Neutrophil (primary cell): ENCODE measurements at regions not wholly inside any gene's neighbourhood (a gene's known extent, or its start where the extent isn't known, plus 50 kb on each side); places are given as distances from the start of the nearest gene placed in this dataset.

Experiments used
- H3K27ac ChIP-seq: fragments of 200-600 bp; sonication (generic); 2 replicates; pipeline ENCODE4 v1.5.1; 2016; ENCODE audit warnings: mild to moderate bottlenecking, moderate library complexity
- H3K27me3 ChIP-seq: fragments of 200-600 bp; sonication (generic); 2 replicates; pipeline ENCODE4 v1.6.0; 2016; ENCODE audit warnings: mild to moderate bottlenecking
- H3K36me3 ChIP-seq: fragments of 200-600 bp; sonication (generic); 2 replicates; pipeline ENCODE4 v1.5.1; 2017
- H3K4me1 ChIP-seq, 2 experiments: fragments of 200-600 bp in 1 of 2; sonication (generic) in 1 of 2; 1 replicate in 1 of 2; 2 replicates in 1 of 2; pipeline versions ENCODE4 v1.5.1 to v1.6.1; 2013 to 2016; ENCODE audit warnings: low read depth in 1 of 2, low read length in 1 of 2, mild to moderate bottlenecking in 1 of 2, moderate library complexity in 1 of 2; ENCODE audit not compliant: control insufficient read depth in 1 of 2, insufficient read depth in 1 of 2
- H3K4me3 ChIP-seq, 2 experiments: fragments of 200-600 bp in 1 of 2; sonication (generic) in 1 of 2; 1 replicate in 1 of 2; 2 replicates in 1 of 2; pipeline ENCODE4 v1.5.1; 2013 to 2016; ENCODE audit warnings: low read depth in 1 of 2, low read length in 1 of 2, mild to moderate bottlenecking in 1 of 2, moderate library complexity in 1 of 2
- H3K9me3 ChIP-seq: fragments of 200-600 bp; sonication (generic); 2 replicates; pipeline ENCODE4 v1.5.1; 2016
- TF ChIP-seq, protein P1 (sequence below): fragments of 200-600 bp; sonication (generic); IDR thresholded peaks from 2 replicates; pipeline ENCODE4 v1.5.1; 2016; ENCODE audit warnings: antibody characterized with exemption

DNA sequence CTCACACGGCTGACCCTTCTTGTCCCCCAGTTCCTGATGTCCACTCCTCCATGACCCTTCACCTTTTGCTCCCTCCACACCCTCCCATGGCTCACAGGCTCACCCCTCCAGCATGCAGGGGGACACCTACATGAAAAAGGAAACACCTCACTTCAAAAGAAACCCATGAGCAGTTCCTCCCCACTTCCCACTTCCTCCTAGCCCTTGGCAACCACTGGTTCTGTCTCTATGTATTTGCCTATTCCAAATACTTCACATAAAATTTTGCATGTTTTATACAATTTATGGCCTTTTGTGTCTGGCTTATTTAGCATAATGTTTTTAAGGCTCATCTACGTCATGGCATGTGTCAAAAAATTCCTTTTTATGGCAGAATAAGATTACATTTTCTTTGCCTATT lies 100.2 kb upstream of the S1PR3 start:
- TF ChIP-seq, protein P1, sequence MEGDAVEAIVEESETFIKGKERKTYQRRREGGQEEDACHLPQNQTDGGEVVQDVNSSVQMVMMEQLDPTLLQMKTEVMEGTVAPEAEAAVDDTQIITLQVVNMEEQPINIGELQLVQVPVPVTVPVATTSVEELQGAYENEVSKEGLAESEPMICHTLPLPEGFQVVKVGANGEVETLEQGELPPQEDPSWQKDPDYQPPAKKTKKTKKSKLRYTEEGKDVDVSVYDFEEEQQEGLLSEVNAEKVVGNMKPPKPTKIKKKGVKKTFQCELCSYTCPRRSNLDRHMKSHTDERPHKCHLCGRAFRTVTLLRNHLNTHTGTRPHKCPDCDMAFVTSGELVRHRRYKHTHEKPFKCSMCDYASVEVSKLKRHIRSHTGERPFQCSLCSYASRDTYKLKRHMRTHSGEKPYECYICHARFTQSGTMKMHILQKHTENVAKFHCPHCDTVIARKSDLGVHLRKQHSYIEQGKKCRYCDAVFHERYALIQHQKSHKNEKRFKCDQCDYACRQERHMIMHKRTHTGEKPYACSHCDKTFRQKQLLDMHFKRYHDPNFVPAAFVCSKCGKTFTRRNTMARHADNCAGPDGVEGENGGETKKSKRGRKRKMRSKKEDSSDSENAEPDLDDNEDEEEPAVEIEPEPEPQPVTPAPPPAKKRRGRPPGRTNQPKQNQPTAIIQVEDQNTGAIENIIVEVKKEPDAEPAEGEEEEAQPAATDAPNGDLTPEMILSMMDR = no peak
- Histone ChIP-seq H3K36me3 (no peaks in the 10 kb centered on the region), H3K4me3 (no peak overlapping the region), H3K27ac (no peak overlapping the region), H3K27me3 (peaks cover 18% of the 10 kb centered on the region), H3K9me3 (no peaks in the 10 kb centered on the region), H3K4me1 (no peaks in the 10 kb centered on the region)

DNA sequence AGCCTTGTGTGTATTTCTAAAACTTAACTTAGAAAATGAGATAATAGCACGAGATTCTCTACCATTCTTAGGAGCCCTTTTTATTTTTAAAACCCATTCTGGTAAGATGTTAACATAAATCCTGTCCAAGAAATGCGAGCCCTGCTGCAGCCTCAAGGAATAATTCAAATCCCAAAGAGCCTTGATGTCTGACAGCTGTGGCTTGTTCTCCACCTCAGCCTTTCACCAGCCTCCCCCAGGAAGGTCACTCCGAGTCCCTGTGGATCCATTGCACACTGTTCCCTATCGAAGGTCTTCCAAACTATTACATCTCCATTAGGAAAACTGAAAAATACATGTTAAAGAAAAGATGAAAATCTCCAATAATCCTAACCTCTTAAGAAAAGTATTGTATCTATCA lies 98.5 kb upstream of the S1PR3 start:
- TF ChIP-seq, protein P1 = no peak
- no peaks in the 10 kb centered on the region for H3K4me1 ChIP-seq
- H3K36me3 ChIP-seq = no peaks in the 10 kb centered on the region
- no peaks in the 10 kb centered on the region for H3K9me3 ChIP-seq
- peaks cover 33% of the 10 kb centered on the region for H3K27me3 ChIP-seq
- no peak overlapping the region for H3K27ac ChIP-seq
- H3K4me3 ChIP-seq = no peak overlapping the region

DNA sequence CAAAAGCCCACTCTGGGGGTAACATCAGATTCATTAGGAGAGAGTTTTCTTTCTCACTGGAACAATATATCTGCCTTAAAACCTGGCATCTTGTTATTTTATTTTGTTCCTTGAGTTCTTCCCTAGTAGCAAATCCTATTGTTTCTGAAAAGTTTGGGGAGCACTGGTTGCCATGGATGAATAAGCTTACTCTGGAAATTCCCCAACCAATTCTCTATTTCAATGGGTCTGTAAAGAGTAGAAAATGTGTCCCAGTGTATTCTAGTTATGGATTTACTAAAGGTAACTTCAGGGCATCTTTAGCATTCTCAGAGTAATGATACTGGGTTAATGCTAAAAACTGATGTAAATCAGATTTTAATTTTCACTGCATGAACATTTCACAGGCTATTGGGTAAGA lies 94.2 kb upstream of the S1PR3 start:
- Histone ChIP-seq H3K4me1 (no peaks in the 10 kb centered on the region), H3K4me3 (no peak overlapping the region), H3K9me3 (no peaks in the 10 kb centered on the region), H3K36me3 (no peaks in the 10 kb centered on the region), H3K27me3 (peaks cover 48% of the 10 kb centered on the region), H3K27ac (no peak overlapping the region)
- TF ChIP-seq, protein P1 = no peak

DNA sequence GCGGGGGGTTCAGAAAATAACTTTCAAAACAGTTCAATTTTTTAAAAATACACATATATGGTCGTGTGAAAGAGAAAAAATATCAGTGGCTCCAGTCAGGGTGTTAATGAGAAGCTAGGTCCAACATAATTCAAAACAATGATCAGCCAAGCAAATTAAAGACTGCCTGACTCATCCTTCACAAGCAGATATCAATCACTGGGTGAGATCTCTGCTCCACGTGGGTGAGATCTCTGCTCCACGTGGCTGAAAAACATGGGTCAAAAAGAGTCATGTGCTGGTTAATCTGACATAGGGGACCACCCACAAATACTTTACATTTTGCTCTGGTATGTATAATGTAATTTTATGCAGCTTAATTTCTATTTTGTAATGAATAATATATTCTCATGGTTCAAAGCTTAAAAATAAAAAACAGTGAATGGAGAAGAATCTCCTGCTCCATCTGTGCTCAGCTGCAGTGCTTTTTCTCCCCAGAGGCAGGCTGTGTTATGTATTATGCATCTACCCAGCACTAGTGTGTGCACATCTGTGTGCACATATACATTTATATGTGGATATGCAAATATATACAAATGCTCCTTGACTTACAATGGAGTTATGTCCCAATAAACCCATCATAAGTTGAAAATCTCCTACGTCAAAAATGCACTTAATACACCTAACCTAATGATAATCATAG lies 93.1 kb upstream of the S1PR3 start:
- Histone ChIP-seq H3K27ac (no peak overlapping the region), H3K4me1 (no peaks in the 10 kb centered on the region), H3K4me3 (no peak overlapping the region), H3K36me3 (no peaks in the 10 kb centered on the region), H3K9me3 (no peaks in the 10 kb centered on the region), H3K27me3 (peaks cover 47% of the 10 kb centered on the region)
- TF ChIP-seq, protein P1 = no peak

DNA sequence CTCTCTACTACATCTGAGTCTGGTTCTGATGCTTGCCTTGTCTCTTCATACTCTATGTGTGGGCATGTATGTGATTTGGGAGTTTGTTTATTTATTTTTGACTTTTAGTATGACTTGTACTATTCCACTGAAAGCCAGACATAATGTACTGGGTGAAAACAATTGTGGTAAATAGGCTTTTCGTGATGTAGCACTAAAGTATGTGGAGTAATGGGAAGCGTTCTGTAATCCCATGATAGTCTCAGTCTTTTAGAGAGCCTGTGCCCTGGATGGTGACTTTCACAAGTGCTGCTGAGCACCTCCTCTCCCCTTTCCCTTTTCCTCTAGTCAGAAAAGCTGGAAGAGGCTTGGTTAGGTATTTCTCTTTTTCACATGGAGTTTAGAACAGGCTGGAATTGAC lies 85.8 kb upstream of the S1PR3 start:
- Histone ChIP-seq H3K27me3 (peaks cover 9% of the 10 kb centered on the region), H3K36me3 (no peaks in the 10 kb centered on the region), H3K27ac (no peak overlapping the region), H3K9me3 (no peaks in the 10 kb centered on the region), H3K4me1 (no peaks in the 10 kb centered on the region), H3K4me3 (no peak overlapping the region)
- TF ChIP-seq, protein P1 = no peak

DNA sequence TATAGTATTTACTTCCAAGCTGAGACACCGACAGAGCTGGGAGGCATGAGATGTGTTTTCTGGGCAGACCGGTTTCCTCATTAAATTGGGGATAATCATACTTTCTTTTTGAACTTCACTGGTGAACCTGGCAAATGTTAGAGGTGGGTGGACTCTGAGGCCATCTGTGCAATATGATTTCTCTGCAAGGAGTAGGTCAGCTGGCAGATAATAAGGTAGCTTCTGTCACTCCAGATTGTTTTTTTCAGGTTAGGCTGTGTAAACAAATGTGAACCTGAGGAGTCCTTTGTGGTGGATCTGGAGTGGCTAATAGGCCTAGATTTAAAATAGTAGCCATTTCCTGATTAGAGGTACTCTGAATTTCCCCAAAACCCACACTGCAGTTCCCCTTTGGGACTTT lies 75.4 kb upstream of the S1PR3 start:
- Histone ChIP-seq H3K4me1 (no peaks in the 10 kb centered on the region), H3K36me3 (no peaks in the 10 kb centered on the region), H3K27me3 (peaks cover 34% of the 10 kb centered on the region), H3K4me3 (no peak overlapping the region), H3K27ac (no peak overlapping the region), H3K9me3 (no peaks in the 10 kb centered on the region)
- TF ChIP-seq, protein P1 = no peak
